OCI-LY7 (cell line): ENCODE measurements at regions not wholly inside any gene's neighbourhood (a gene's known extent, or its start where the extent isn't known, plus 50 kb on each side); places are given as distances from the start of the nearest gene placed in this dataset.

Source experiments
- BruUV-seq: library from RNA; stranded (reverse); fragments of 400-500 nt; replicated peaks from 2 replicates; lab custom pipeline; 2021; lab: Mats Ljungman, UMichigan
- CTCF ChIA-PET: fragments of 300-600 bp; sonication (Branson Sonifier 250); formaldehyde crosslinking; loops from one replicate; lab custom pipeline; 2022; ENCODE audit warnings: antibody characterized with exemption; ENCODE audit not compliant: unreplicated experiment; lab: Charles Lee
- POLR2A ChIA-PET: fragments of 300-600 bp; sonication (Branson Sonifier 250); formaldehyde crosslinking; loops from one replicate; lab custom pipeline; 2022; ENCODE audit warnings: antibody characterized with exemption; lab: Charles Lee
- DNase-seq: peaks from one replicate; pipeline ENCODE4 v3.0.0-alpha.2; 2015; ENCODE audit warnings: low spot score
- H2AFZ ChIP-seq: fragments of 200-600 bp; sonication (generic), shearing (Covaris generic); 2 replicates; pipeline ENCODE4 v1.6.1; 2014; ENCODE audit warnings: mild to moderate bottlenecking, antibody characterized with exemption, low read length, moderate library complexity
- H3K27ac ChIP-seq: fragments of 200-600 bp; sonication (generic); 2 replicates; pipeline ENCODE4 v1.5.1; 2014; ENCODE audit warnings: mixed run types, low read depth, mild to moderate bottlenecking, moderate library complexity, low read length, inconsistent platforms; ENCODE audit not compliant: poor library complexity, severe bottlenecking
- H3K36me3 ChIP-seq: fragments of 200-600 bp; sonication (generic); 2 replicates; pipeline ENCODE4 v1.6.1; 2014; ENCODE audit warnings: mild to moderate bottlenecking, antibody characterized with exemption, low read length, moderate library complexity, mixed read lengths; ENCODE audit not compliant: insufficient read depth
- H3K4me1 ChIP-seq: fragments of 200-600 bp; sonication (generic); 2 replicates; pipeline ENCODE4 v1.5.1; 2014; ENCODE audit warnings: mild to moderate bottlenecking, low read length; ENCODE audit not compliant: insufficient read depth, poor library complexity, severe bottlenecking
- H3K4me2 ChIP-seq: fragments of 200-600 bp; sonication (generic); 2 replicates; pipeline ENCODE4 v1.6.1; 2014; ENCODE audit warnings: mild to moderate bottlenecking, low read length
- H3K4me3 ChIP-seq: fragments of 200-600 bp; sonication (generic); 2 replicates; pipeline ENCODE4 v1.5.1; 2014; ENCODE audit warnings: mild to moderate bottlenecking, low read depth, low read length; ENCODE audit not compliant: poor library complexity, severe bottlenecking
- H3K79me2 ChIP-seq: fragments of 200-600 bp; sonication (generic); 2 replicates; pipeline ENCODE4 v1.6.1; 2016; ENCODE audit warnings: low read depth, mild to moderate bottlenecking, low read length, moderate library complexity, mixed read lengths; ENCODE audit not compliant: insufficient read depth
- H3K9me2 ChIP-seq: fragments of 200-600 bp; sonication (generic); 2 replicates; pipeline ENCODE4 v1.6.1; 2016; ENCODE audit warnings: mild to moderate bottlenecking, low read length, mixed read lengths; ENCODE audit not compliant: insufficient read depth
- H3K9me3 ChIP-seq: fragments of 200-600 bp; sonication (generic); 2 replicates; pipeline ENCODE4 v1.6.1; 2014; ENCODE audit warnings: mild to moderate bottlenecking, mixed run types, low read length, mixed read lengths
- H4K20me1 ChIP-seq: fragments of 200-600 bp; sonication (generic); 2 replicates; pipeline ENCODE4 v1.6.1; 2014; ENCODE audit warnings: mild to moderate bottlenecking, antibody characterized with exemption, low read length, moderate library complexity, mixed read lengths; ENCODE audit not compliant: insufficient read depth
- CTCF ChIP-seq: fragments of 200-600 bp; sonication (generic); conservative IDR thresholded peaks from 2 replicates; pipeline ENCODE4 v1.5.1; 2014; ENCODE audit warnings: mild to moderate bottlenecking, antibody characterized with exemption, low read length, moderate library complexity, mixed read lengths
- EZH2phosphoT487 ChIP-seq: fragments of 200-600 bp; sonication (generic); IDR thresholded peaks from 2 replicates; pipeline ENCODE4 v1.6.1; 2018; ENCODE audit warnings: low read depth, borderline replicate concordance, mild to moderate bottlenecking, mixed run types, antibody characterized with exemption, low read length, moderate library complexity, mixed read lengths
- intact Hi-C: fragments of 100-400 bp; cut with micrococcal nuclease; formaldehyde crosslinking; loops from one replicate; pipeline ENCODE4 v1.10.0; 2022; ENCODE audit not compliant: unreplicated experiment

- Histone ChIP-seq H3K79me2 (no peaks in the 10 kb centered on the region), H3K27ac (no peak overlapping the region), H3K4me1 (no peaks in the 10 kb centered on the region), H3K9me2 (no peaks in the 10 kb centered on the region), H3K36me3 (no peaks in the 10 kb centered on the region), H2AFZ (no peak overlapping the region), H4K20me1 (no peaks in the 10 kb centered on the region), H3K4me3 (no peak overlapping the region), H3K4me2 (no peak overlapping the region), H3K9me3 (no peaks in the 10 kb centered on the region)
- BruUV-seq, result no TSS peak
- DNase-seq, result no peak
- intact Hi-C loops, result no loop called here
- ChIA-PET CTCF (no interaction called here), POLR2A (no interaction called here)
- TF ChIP-seq CTCF, result no peak
- TF ChIP-seq EZH2phosphoT487, result no peak
Measured at GRCh38 chr5:34507933-34508332, 148.2 kb upstream of the RAI14 start.

GRCh38 chr5:34509392-34509791 lies 146.7 kb upstream of the RAI14 start:
- Histone ChIP-seq H3K9me2 (no peaks in the 10 kb centered on the region), H3K4me2 (no peak overlapping the region), H3K9me3 (no peaks in the 10 kb centered on the region), H3K36me3 (no peaks in the 10 kb centered on the region), H3K79me2 (no peaks in the 10 kb centered on the region), H2AFZ (no peak overlapping the region), H3K4me3 (no peak overlapping the region), H3K27ac (no peak overlapping the region), H4K20me1 (no peaks in the 10 kb centered on the region), H3K4me1 (no peaks in the 10 kb centered on the region)
- ChIA-PET POLR2A (interaction anchor here (0.6 kb wide), 1 partner anchor 381 kb away, joined by 6 read pairs; no protein-coding TSS in a partner anchor), CTCF (no interaction called here)
- intact Hi-C loops, result no loop called here
- BruUV-seq, result no TSS peak
- no peak for DNase-seq
- no peak for TF ChIP-seq EZH2phosphoT487
- no peak for TF ChIP-seq CTCF

GRCh38 chr5:34510002-34510401 lies 146.1 kb upstream of the RAI14 start:
- Histone ChIP-seq H3K4me3 (no peak overlapping the region), H3K4me2 (no peak overlapping the region), H3K9me3 (no peaks in the 10 kb centered on the region), H3K9me2 (no peaks in the 10 kb centered on the region), H3K36me3 (no peaks in the 10 kb centered on the region), H3K79me2 (no peaks in the 10 kb centered on the region), H4K20me1 (no peaks in the 10 kb centered on the region), H2AFZ (no peak overlapping the region), H3K4me1 (no peaks in the 10 kb centered on the region), H3K27ac (no peak overlapping the region)
- TF ChIP-seq EZH2phosphoT487 (no peak), CTCF (no peak)
- no TSS peak for BruUV-seq
- intact Hi-C loops, result no loop called here
- no peak for DNase-seq
- CTCF ChIA-PET, result no interaction called here
- POLR2A ChIA-PET, result no interaction called here
